Neural progenitor cell (in vitro differentiated cells): ENCODE measurements at regions not wholly inside any gene's neighbourhood (a gene's known extent, or its start where the extent isn't known, plus 50 kb on each side); places are given as distances from the start of the nearest gene placed in this dataset.

Experiments
- DNase-seq: peaks from one replicate; pipeline ENCODE4 v3.0.0-alpha.2; 2016; ENCODE audit warnings: low spot score
- H2AFZ ChIP-seq: fragments of 200-600 bp; sonication (generic); replicated peaks from 2 replicates; pipeline ENCODE4 v1.6.1; 2016; ENCODE audit warnings: antibody characterized with exemption
- H3F3A ChIP-seq: fragments of 200-600 bp; sonication (generic); 2 replicates; pipeline ENCODE4 v1.6.1; 2016; ENCODE audit warnings: antibody characterized with exemption, low read depth
- H3K27ac ChIP-seq: fragments of 200-600 bp; sonication (generic); 2 replicates; pipeline ENCODE4 v1.5.1; 2016; ENCODE audit warnings: mild to moderate bottlenecking
- H3K27me3 ChIP-seq: fragments of 200-600 bp; sonication (generic); 2 replicates; pipeline ENCODE4 v1.6.1; 2016; ENCODE audit warnings: mild to moderate bottlenecking, moderate library complexity
- H3K36me3 ChIP-seq: fragments of 200-600 bp; sonication (generic); 2 replicates; pipeline ENCODE4 v1.5.1; 2016
- H3K4me1 ChIP-seq: fragments of 200-600 bp; sonication (generic); 2 replicates; pipeline ENCODE4 v1.6.1; 2016; ENCODE audit warnings: mixed run types
- H3K4me2 ChIP-seq: fragments of 200-600 bp; sonication (generic); 2 replicates; pipeline ENCODE4 v1.6.1; 2016
- H3K4me3 ChIP-seq: fragments of 200-600 bp; sonication (generic); 2 replicates; pipeline ENCODE4 v1.5.1; 2016
- H3K79me2 ChIP-seq: fragments of 200-600 bp; sonication (generic); 2 replicates; pipeline ENCODE4 v1.6.1; 2016; ENCODE audit warnings: low read depth
- H3K9ac ChIP-seq: fragments of 200-600 bp; sonication (generic); 2 replicates; pipeline ENCODE4 v1.6.1; 2016
- H3K9me3 ChIP-seq: fragments of 200-600 bp; sonication (generic); 2 replicates; pipeline ENCODE4 v1.5.1; 2016; ENCODE audit warnings: low read depth
- H4K20me1 ChIP-seq: fragments of 200-600 bp; sonication (generic); 2 replicates; pipeline ENCODE4 v1.6.1; 2016; ENCODE audit warnings: low read depth
- H3K27ac Mint-ChIP-seq: 3 replicates; pipeline ENCODE4 v1.8.0; 2021; ENCODE audit warnings: mixed read lengths
- H3K27me3 Mint-ChIP-seq: 2 replicates; pipeline ENCODE4 v1.8.0; 2022; ENCODE audit warnings: low read depth, mild to moderate bottlenecking, inconsistent platforms, moderate library complexity, mixed read lengths; ENCODE audit not compliant: insufficient read depth
- H3K36me3 Mint-ChIP-seq: 3 replicates; pipeline ENCODE4 v1.8.0; 2021; ENCODE audit warnings: mixed read lengths
- H3K4me1 Mint-ChIP-seq: 3 replicates; pipeline ENCODE4 v1.8.0; 2021; ENCODE audit warnings: mixed read lengths
- H3K4me3 Mint-ChIP-seq: 3 replicates; pipeline ENCODE4 v1.8.0; 2021; ENCODE audit warnings: mild to moderate bottlenecking, moderate library complexity, mixed read lengths
- H3K9me3 Mint-ChIP-seq: 3 replicates; pipeline ENCODE4 v1.8.0; 2020; ENCODE audit warnings: mixed read lengths
- CTCF ChIP-seq: fragments of 200-600 bp; sonication (generic); IDR thresholded peaks from 2 replicates; pipeline ENCODE4 v1.5.1; 2017; ENCODE audit warnings: antibody characterized with exemption, mild to moderate bottlenecking
- EZH2 ChIP-seq: fragments of 200-600 bp; sonication (generic); IDR thresholded peaks from 2 replicates; pipeline ENCODE4 v1.6.1; 2017; ENCODE audit warnings: antibody characterized with exemption, mild to moderate bottlenecking, moderate library complexity
- EZH2phosphoT487 ChIP-seq: fragments of 200-600 bp; sonication (generic); IDR thresholded peaks from 2 replicates; pipeline ENCODE4 v1.6.1; 2017; ENCODE audit warnings: antibody characterized with exemption

DNA sequence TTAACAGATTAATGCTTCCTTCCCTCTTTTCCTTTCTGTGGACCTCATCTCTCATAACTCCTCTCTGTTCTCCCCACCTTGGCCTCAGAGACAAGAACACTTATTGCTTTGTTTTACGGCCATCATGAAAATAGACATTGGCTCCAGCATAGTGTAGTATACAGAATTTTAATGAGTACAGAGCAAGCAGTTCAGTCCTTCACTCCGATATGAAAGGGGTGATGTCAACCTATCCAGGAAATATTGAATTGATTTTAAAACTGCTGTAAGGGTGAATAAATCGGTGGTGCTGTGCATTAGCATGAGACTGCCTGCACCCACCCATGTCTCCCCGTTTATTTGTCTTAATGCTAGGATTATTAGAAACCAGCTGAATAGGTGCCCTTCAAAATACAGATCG is 490.9 kb upstream of the TBL1XR1 start:
- H3K4me1 Mint-ChIP-seq, result peaks cover 5% of the 10 kb centered on the region

DNA sequence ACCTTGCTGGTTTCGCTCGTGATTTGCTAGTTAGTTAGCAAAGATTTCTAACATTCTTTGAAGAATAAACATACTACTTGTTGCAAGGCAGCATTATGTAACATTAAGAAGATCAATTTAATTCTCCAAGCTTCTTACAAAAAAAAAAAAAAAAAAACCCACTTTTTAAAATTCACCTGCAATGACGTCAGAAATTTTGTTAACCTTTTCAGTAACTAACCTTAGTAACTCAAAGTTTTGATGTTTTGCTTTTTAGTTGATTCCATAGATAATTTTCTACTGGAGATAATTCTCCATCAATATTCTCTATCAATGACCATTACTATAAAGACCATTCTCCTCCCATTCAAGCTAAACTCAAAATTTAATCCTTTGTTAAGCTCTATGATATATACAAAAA is 491.8 kb upstream of the TBL1XR1 start:
- H2AFZ ChIP-seq, result no peak overlapping the region
- no peak overlapping the region for H3K4me2 ChIP-seq
- Mint-ChIP-seq H3K36me3 (no peaks in the 10 kb centered on the region), H3K4me1 (peaks cover 8% of the 10 kb centered on the region), H3K9me3 (no peaks in the 10 kb centered on the region), H3K4me3 (no peak overlapping the region), H3K27me3 (peaks cover 3% of the 10 kb centered on the region), H3K27ac (no peak overlapping the region)
- H3K27ac ChIP-seq, result no peak overlapping the region
- DNase-seq, result no peak
- no peaks in the 10 kb centered on the region for H3K79me2 ChIP-seq
- no peak overlapping the region for H3K9ac ChIP-seq
- H3K27me3 ChIP-seq, result no peaks in the 10 kb centered on the region
- no peaks in the 10 kb centered on the region for H3K9me3 ChIP-seq
- TF ChIP-seq EZH2phosphoT487 (no peak), EZH2 (no peak), CTCF (no peak)
- no peaks in the 10 kb centered on the region for H3K36me3 ChIP-seq
- peaks cover 8% of the 10 kb centered on the region for H3K4me1 ChIP-seq
- no peaks in the 10 kb centered on the region for H3F3A ChIP-seq
- H4K20me1 ChIP-seq, result no peaks in the 10 kb centered on the region
- no peak overlapping the region for H3K4me3 ChIP-seq

More for the DNA sequence above, 490.9 kb upstream of the TBL1XR1 start:
- Mint-ChIP-seq H3K27ac (peak overlapping the region; percentile 8), H3K9me3 (no peaks in the 10 kb centered on the region), H3K4me3 (no peak overlapping the region), H3K27me3 (peaks cover 3% of the 10 kb centered on the region), H3K36me3 (no peaks in the 10 kb centered on the region)
- TF ChIP-seq CTCF, result no peak
- TF ChIP-seq EZH2phosphoT487, result no peak
- no peak for TF ChIP-seq EZH2
- H3K4me1 ChIP-seq, result peaks cover 6% of the 10 kb centered on the region
- H2AFZ ChIP-seq, result no peak overlapping the region
- no peak overlapping the region for H3K4me3 ChIP-seq
- no peaks in the 10 kb centered on the region for H3K79me2 ChIP-seq
- H3K9me3 ChIP-seq, result no peaks in the 10 kb centered on the region
- no peaks in the 10 kb centered on the region for H3K36me3 ChIP-seq
- H3K27me3 ChIP-seq, result no peaks in the 10 kb centered on the region
- H4K20me1 ChIP-seq, result no peaks in the 10 kb centered on the region
- no peak overlapping the region for H3K4me2 ChIP-seq
- DNase-seq, result no peak
- H3F3A ChIP-seq, result no peaks in the 10 kb centered on the region
- no peak overlapping the region for H3K27ac ChIP-seq
- H3K9ac ChIP-seq, result no peak overlapping the region

DNA sequence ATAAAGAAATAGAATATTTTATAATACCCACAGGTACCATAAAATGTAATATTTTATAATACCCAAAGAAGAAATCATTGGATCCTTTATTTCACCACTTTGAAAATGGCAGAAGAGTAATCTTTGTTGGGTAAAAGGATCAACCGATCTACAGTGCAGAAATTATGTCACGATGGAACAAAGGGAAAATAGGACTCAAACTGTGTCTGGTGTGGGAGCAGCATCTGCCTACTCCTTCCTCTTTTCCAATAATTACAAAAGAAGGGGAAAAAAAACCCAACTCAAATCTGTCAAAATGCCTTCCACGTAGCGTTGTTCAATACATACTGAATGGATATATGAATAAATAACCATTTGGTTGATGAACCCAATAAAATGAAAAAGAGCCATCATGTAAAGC is 492.6 kb upstream of the TBL1XR1 start:
- H3K36me3 Mint-ChIP-seq, result no peaks in the 10 kb centered on the region

More for the DNA sequence above, 492.6 kb upstream of the TBL1XR1 start:
- H3K27me3 ChIP-seq, result no peaks in the 10 kb centered on the region
- H3K36me3 ChIP-seq, result no peaks in the 10 kb centered on the region
- no peak overlapping the region for H2AFZ ChIP-seq
- no peaks in the 10 kb centered on the region for H3K9me3 ChIP-seq
- no peaks in the 10 kb centered on the region for H4K20me1 ChIP-seq
- Mint-ChIP-seq H3K27ac (no peak overlapping the region), H3K4me1 (peaks cover 8% of the 10 kb centered on the region), H3K9me3 (no peaks in the 10 kb centered on the region), H3K4me3 (no peak overlapping the region), H3K27me3 (peaks cover 3% of the 10 kb centered on the region)
- no peaks in the 10 kb centered on the region for H3F3A ChIP-seq
- no peak for TF ChIP-seq CTCF
- no peak for TF ChIP-seq EZH2
- TF ChIP-seq EZH2phosphoT487, result no peak
- H3K4me2 ChIP-seq, result no peak overlapping the region
- no peaks in the 10 kb centered on the region for H3K79me2 ChIP-seq
- H3K9ac ChIP-seq, result no peak overlapping the region
- H3K4me3 ChIP-seq, result no peak overlapping the region
- H3K4me1 ChIP-seq, result peaks cover 11% of the 10 kb centered on the region
- H3K27ac ChIP-seq, result no peak overlapping the region
- no peak for DNase-seq
